GM23338 (cell line): ENCODE measurements at regions not wholly inside any gene's neighbourhood (a gene's known extent, or its start where the extent isn't known, plus 50 kb on each side); places are given as distances from the start of the nearest gene placed in this dataset.
"Not testable (repeated sequence)": the region's sequence is repeated elsewhere in the genome, so short reads cannot be mapped to it uniquely, and the experiment has no call there.

Experiments used
- ATAC-seq: fragments of 200-7000 bp; cut with Tn5 transposase; 3 replicates; pipeline ENCODE4 v1.9.1; 2020
- DNase-seq: peaks from one replicate; pipeline ENCODE4 v3.0.0-alpha.2; 2015; ENCODE audit warnings: low spot score
- H2AFZ ChIP-seq: fragments of 200-600 bp; sonication (generic); 2 replicates; pipeline ENCODE4 v1.8.0; 2016; ENCODE audit warnings: antibody characterized with exemption, mild to moderate bottlenecking, moderate library complexity
- H3F3A ChIP-seq: fragments of 200-600 bp; sonication (generic); replicated peaks from 2 replicates; pipeline ENCODE4 v1.8.0; 2017; ENCODE audit warnings: antibody characterized with exemption, mixed run types, low read depth
- H3K27ac ChIP-seq: fragments of 200-600 bp; sonication (generic); 2 replicates; pipeline ENCODE4 v1.6.1; 2016; ENCODE audit warnings: low read depth
- H3K27me3 ChIP-seq: fragments of 200-600 bp; sonication (generic); 2 replicates; pipeline ENCODE4 v1.8.0; 2016; ENCODE audit warnings: mild to moderate bottlenecking, mixed run types, moderate library complexity; ENCODE audit not compliant: insufficient read depth
- H3K36me3 ChIP-seq: fragments of 200-600 bp; sonication (generic); 2 replicates; pipeline ENCODE4 v1.8.0; 2016; ENCODE audit warnings: mild to moderate bottlenecking; ENCODE audit not compliant: insufficient read depth
- H3K4me1 ChIP-seq: fragments of 200-600 bp; sonication (generic); 2 replicates; pipeline ENCODE4 v1.8.0; 2016; ENCODE audit warnings: mild to moderate bottlenecking, moderate library complexity; ENCODE audit not compliant: insufficient read depth
- H3K4me2 ChIP-seq: fragments of 200-600 bp; sonication (generic); 2 replicates; pipeline ENCODE4 v1.7.1; 2017; ENCODE audit warnings: mixed run types
- H3K4me3 ChIP-seq: fragments of 200-600 bp; sonication (generic); 2 replicates; pipeline ENCODE4 v1.6.1; 2016; ENCODE audit warnings: mixed run types
- H3K79me2 ChIP-seq: fragments of 200-600 bp; sonication (generic); replicated peaks from 2 replicates; pipeline ENCODE4 v1.8.0; 2017; ENCODE audit warnings: mild to moderate bottlenecking; ENCODE audit not compliant: insufficient read depth
- H3K9me2 ChIP-seq: fragments of 200-600 bp; sonication (generic); 2 replicates; pipeline ENCODE4 v1.8.0; 2017; ENCODE audit not compliant: insufficient read depth
- H4K20me1 ChIP-seq: fragments of 200-600 bp; sonication (generic); replicated peaks from 2 replicates; pipeline ENCODE4 v1.8.0; 2017; ENCODE audit warnings: mild to moderate bottlenecking; ENCODE audit not compliant: insufficient read depth
- H3K27ac Mint-ChIP-seq: 2 replicates; pipeline ENCODE4 v1.8.0; 2020; ENCODE audit warnings: inconsistent platforms, mild to moderate bottlenecking, moderate library complexity, mixed read lengths
- H3K27me3 Mint-ChIP-seq: 3 replicates; pipeline ENCODE4 v1.8.0; 2022; ENCODE audit warnings: low read depth, mild to moderate bottlenecking, moderate library complexity, mixed read lengths, inconsistent platforms; ENCODE audit not compliant: insufficient read depth, poor library complexity
- H3K36me3 Mint-ChIP-seq: 3 replicates; pipeline ENCODE4 v1.8.0; 2021; ENCODE audit warnings: low read depth, mild to moderate bottlenecking, inconsistent platforms, moderate library complexity, mixed read lengths
- H3K4me1 Mint-ChIP-seq: 3 replicates; pipeline ENCODE4 v1.8.0; 2020; ENCODE audit warnings: mild to moderate bottlenecking, inconsistent platforms, mixed read lengths
- H3K4me3 Mint-ChIP-seq: 3 replicates; pipeline ENCODE4 v1.8.0; 2021; ENCODE audit warnings: moderate library complexity, mild to moderate bottlenecking, inconsistent platforms, mixed read lengths
- H3K9me3 Mint-ChIP-seq: 3 replicates; pipeline ENCODE4 v1.8.0; 2020; ENCODE audit warnings: moderate library complexity, mild to moderate bottlenecking, inconsistent platforms, mixed read lengths
- CREB1 ChIP-seq: fragments of 250-450 bp; sonication (Bioruptor Pico); IDR thresholded peaks from 2 replicates; pipeline ENCODE4 v1.5.0; 2020; ENCODE audit warnings: low read depth, mild to moderate bottlenecking, moderate library complexity
- REST ChIP-seq: IDR thresholded peaks from one replicate; pipeline ENCODE4 v1.6.1; 2018; ENCODE audit warnings: antibody characterized with exemption; ENCODE audit not compliant: unreplicated experiment
- TF ChIP-seq, protein P1 (sequence below), 2 experiments: fragments of 200-600 bp in 1 of 2; sonication (generic) in 1 of 2; conservative IDR thresholded peaks; 2 replicates each; pipeline versions ENCODE4 v1.5.1 to v1.6.1; 2016 to 2017; ENCODE audit warnings: antibody characterized with exemption in 2 of 2, low read depth in 2 of 2, mild to moderate bottlenecking in 2 of 2, moderate library complexity in 1 of 2

- H3K9me3 Mint-ChIP-seq, result peaks cover 21% of the 10 kb centered on the region
- H3K36me3 ChIP-seq, result no peaks in the 10 kb centered on the region
- H3K4me2 ChIP-seq, result no peak overlapping the region
- H3K36me3 Mint-ChIP-seq, result peaks cover 12% of the 10 kb centered on the region
- H3K27ac ChIP-seq, result no peak overlapping the region
- ATAC-seq (no peak), DNase-seq (no peak)
- no peak overlapping the region for H3K27ac Mint-ChIP-seq
- no peak overlapping the region for H2AFZ ChIP-seq
- no peaks in the 10 kb centered on the region for H3F3A ChIP-seq
- peaks cover 4% of the 10 kb centered on the region for H3K27me3 Mint-ChIP-seq
- H3K4me3 ChIP-seq, result no peak overlapping the region
- no peak overlapping the region for H3K4me3 Mint-ChIP-seq
- no peaks in the 10 kb centered on the region for H3K4me1 Mint-ChIP-seq
- H3K27me3 ChIP-seq, result no peaks in the 10 kb centered on the region
- H3K4me1 ChIP-seq, result no peaks in the 10 kb centered on the region
- H3K79me2 ChIP-seq, result no peaks in the 10 kb centered on the region
- no peaks in the 10 kb centered on the region for H3K9me2 ChIP-seq
- no peaks in the 10 kb centered on the region for H4K20me1 ChIP-seq
- no peak for TF ChIP-seq CREB1 (CRISPR knock-in tag)
- TF ChIP-seq, protein P1, sequence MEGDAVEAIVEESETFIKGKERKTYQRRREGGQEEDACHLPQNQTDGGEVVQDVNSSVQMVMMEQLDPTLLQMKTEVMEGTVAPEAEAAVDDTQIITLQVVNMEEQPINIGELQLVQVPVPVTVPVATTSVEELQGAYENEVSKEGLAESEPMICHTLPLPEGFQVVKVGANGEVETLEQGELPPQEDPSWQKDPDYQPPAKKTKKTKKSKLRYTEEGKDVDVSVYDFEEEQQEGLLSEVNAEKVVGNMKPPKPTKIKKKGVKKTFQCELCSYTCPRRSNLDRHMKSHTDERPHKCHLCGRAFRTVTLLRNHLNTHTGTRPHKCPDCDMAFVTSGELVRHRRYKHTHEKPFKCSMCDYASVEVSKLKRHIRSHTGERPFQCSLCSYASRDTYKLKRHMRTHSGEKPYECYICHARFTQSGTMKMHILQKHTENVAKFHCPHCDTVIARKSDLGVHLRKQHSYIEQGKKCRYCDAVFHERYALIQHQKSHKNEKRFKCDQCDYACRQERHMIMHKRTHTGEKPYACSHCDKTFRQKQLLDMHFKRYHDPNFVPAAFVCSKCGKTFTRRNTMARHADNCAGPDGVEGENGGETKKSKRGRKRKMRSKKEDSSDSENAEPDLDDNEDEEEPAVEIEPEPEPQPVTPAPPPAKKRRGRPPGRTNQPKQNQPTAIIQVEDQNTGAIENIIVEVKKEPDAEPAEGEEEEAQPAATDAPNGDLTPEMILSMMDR (conservative IDR thresholded peaks at IDR 0.05; ENCODE audit: low read depth in 2 of 2), result peak in 1 of 2 experiments; percentile 23; a peak in 2 of 4 replicates
Measured at GRCh38 chr5:60533789-60534188, 166.2 kb downstream of the DEPDC1B start.

- H3K36me3 Mint-ChIP-seq, result peaks cover 12% of the 10 kb centered on the region
- not testable (repeated sequence) for H3K27ac Mint-ChIP-seq, H3K4me3 ChIP-seq, H4K20me1 ChIP-seq, H3K4me1 ChIP-seq, H3K36me3 ChIP-seq, H3K27me3 Mint-ChIP-seq, H3K27me3 ChIP-seq, H3K4me2 ChIP-seq, H3K4me3 Mint-ChIP-seq, H3K79me2 ChIP-seq, H3K4me1 Mint-ChIP-seq, H3K9me2 ChIP-seq, H3K27ac ChIP-seq, ATAC-seq, H3F3A ChIP-seq, DNase-seq, H2AFZ ChIP-seq
- peaks cover 21% of the 10 kb centered on the region for H3K9me3 Mint-ChIP-seq
Measured at GRCh38 chr5:60532796-60533195, 167.2 kb downstream of the DEPDC1B start.

DNA sequence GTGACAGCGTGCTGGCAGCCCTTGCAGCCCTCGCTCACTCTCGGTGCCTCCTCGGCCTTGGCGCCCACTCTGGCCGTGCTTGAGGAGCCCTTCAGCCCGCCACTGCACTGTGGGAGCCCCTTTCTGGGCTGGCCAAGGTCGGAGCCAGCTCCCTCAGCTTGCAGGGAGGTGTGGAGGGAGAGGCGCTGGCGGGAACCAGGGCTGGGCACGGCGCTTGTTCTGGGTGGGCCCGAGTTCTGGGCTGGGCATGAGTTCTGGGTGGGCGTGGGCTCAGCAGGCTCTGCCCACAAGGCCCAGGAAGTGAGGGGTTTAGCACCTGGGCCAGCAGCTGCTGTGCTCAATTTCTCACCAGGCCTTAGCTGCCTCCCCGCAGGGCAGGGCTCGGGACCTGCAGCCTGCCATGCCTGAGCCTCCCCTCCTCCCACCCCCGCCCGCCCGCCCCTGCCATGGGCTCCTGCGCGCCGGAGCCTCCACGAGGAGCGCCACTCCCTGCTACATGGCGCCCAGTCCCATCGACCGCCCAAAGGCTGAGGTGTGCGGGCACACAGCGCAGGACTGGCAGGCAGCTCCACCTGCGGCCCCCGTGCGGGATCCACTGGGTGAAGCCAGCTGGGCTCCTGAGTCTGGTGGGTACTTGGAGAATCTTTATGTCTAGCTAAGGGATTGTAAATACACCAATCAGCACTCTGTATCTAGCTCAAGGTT is 169.7 kb downstream of the DEPDC1B start:
- H3K4me3 ChIP-seq, H3K4me3 Mint-ChIP-seq, H3K36me3 ChIP-seq, ATAC-seq, H3F3A ChIP-seq, H3K27me3 Mint-ChIP-seq, H3K4me1 ChIP-seq, DNase-seq, H2AFZ ChIP-seq, H3K27ac Mint-ChIP-seq, H4K20me1 ChIP-seq, H3K4me1 Mint-ChIP-seq, H3K79me2 ChIP-seq, H3K27ac ChIP-seq, H3K27me3 ChIP-seq, H3K9me2 ChIP-seq, H3K4me2 ChIP-seq: not testable (repeated sequence)
- Mint-ChIP-seq H3K36me3 (peaks cover 12% of the 10 kb centered on the region), H3K9me3 (peaks cover 21% of the 10 kb centered on the region)

GRCh38 chr5:60529001-60529400 is 171.0 kb downstream of the DEPDC1B start:
- no peak overlapping the region for H3K27ac Mint-ChIP-seq

More at GRCh38 chr5:60529001-60529400, 171.0 kb downstream of the DEPDC1B start:
- no peak overlapping the region for H3K4me2 ChIP-seq
- no peaks in the 10 kb centered on the region for H3K27me3 ChIP-seq
- no peaks in the 10 kb centered on the region for H3K9me2 ChIP-seq
- H3K4me1 Mint-ChIP-seq, result no peaks in the 10 kb centered on the region
- TF ChIP-seq REST, result no peak
- H2AFZ ChIP-seq, result no peak overlapping the region
- no peaks in the 10 kb centered on the region for H3K4me1 ChIP-seq
- no peaks in the 10 kb centered on the region for H3F3A ChIP-seq
- H3K36me3 ChIP-seq, result no peaks in the 10 kb centered on the region
- DNase-seq (no peak), ATAC-seq (no peak)
- peaks cover 4% of the 10 kb centered on the region for H3K27me3 Mint-ChIP-seq
- H4K20me1 ChIP-seq, result no peaks in the 10 kb centered on the region
- no peak overlapping the region for H3K4me3 ChIP-seq
- peaks cover 12% of the 10 kb centered on the region for H3K36me3 Mint-ChIP-seq
- peaks cover 20% of the 10 kb centered on the region for H3K9me3 Mint-ChIP-seq
- H3K27ac ChIP-seq, result no peak overlapping the region
- H3K79me2 ChIP-seq, result no peaks in the 10 kb centered on the region
- no peak overlapping the region for H3K4me3 Mint-ChIP-seq
